HG03439 (cell line): ENCODE measurements at regions not wholly inside any gene's neighbourhood (a gene's known extent, or its start where the extent isn't known, plus 50 kb on each side); places are given as distances from the start of the nearest gene placed in this dataset.
"Not testable (repeated sequence)": the region's sequence is repeated elsewhere in the genome, so short reads cannot be mapped to it uniquely, and the experiment has no call there.

Experiments
- ATAC-seq: cut with Tn5 transposase; IDR thresholded peaks from one replicate; pipeline ENCODE4 v1.9.1; 2021; ENCODE audit warnings: mild to moderate bottlenecking, moderate library complexity; ENCODE audit not compliant: unreplicated experiment

GRCh38 chr11:42906226-42906625, 405.6 kb upstream of the API5 start:
- no peak for ATAC-seq

- no peak for ATAC-seq
Observed at GRCh38 chr11:42913731-42914130, 398.1 kb upstream of the API5 start.

GRCh38 chr11:42923651-42924050, 388.1 kb upstream of the API5 start:
- ATAC-seq: no peak

- no peak for ATAC-seq
Observed at GRCh38 chr11:42925916-42926315, 385.9 kb upstream of the API5 start.

- no peak for ATAC-seq
Observed at GRCh38 chr11:42947405-42947804, 364.4 kb upstream of the API5 start.

- not testable (repeated sequence) for ATAC-seq
Observed at GRCh38 chr11:42949738-42950376, 361.9 kb upstream of the API5 start.

- ATAC-seq: no peak
Observed at GRCh38 chr11:42951266-42951665, 360.5 kb upstream of the API5 start.

- ATAC-seq: no peak
Observed at GRCh38 chr11:42957831-42958230, 354.0 kb upstream of the API5 start.

GRCh38 chr11:42958635-42959034, 353.2 kb upstream of the API5 start:
- ATAC-seq: no peak

GRCh38 chr11:42960521-42961088, 351.2 kb upstream of the API5 start:
- no peak for ATAC-seq

- ATAC-seq: no peak
Observed at GRCh38 chr11:42967653-42968052, 344.1 kb upstream of the API5 start.

- no peak for ATAC-seq
Observed at GRCh38 chr11:42972741-42973140, 339.1 kb upstream of the API5 start.

GRCh38 chr11:42974510-42975179, 337.2 kb upstream of the API5 start:
- ATAC-seq: no peak

GRCh38 chr11:42975180-42975529, 336.6 kb upstream of the API5 start:
- no peak for ATAC-seq

- no peak for ATAC-seq
Observed at GRCh38 chr11:42976636-42977217, 335.1 kb upstream of the API5 start.

- no peak for ATAC-seq
Observed at GRCh38 chr11:42992594-42992993, 319.2 kb upstream of the API5 start.

GRCh38 chr11:42996421-42997307, 315.1 kb upstream of the API5 start:
- no peak for ATAC-seq

- not testable (repeated sequence) for ATAC-seq
Observed at GRCh38 chr11:43004879-43005278, 306.9 kb upstream of the API5 start.

- ATAC-seq: no peak
Observed at GRCh38 chr11:43010042-43010441, 301.8 kb upstream of the API5 start.

GRCh38 chr11:43012606-43013005, 299.2 kb upstream of the API5 start:
- no peak for ATAC-seq

GRCh38 chr11:43021466-43021865, 290.3 kb upstream of the API5 start:
- ATAC-seq: peak; percentile 63
